ENCODE measurements at regions not wholly inside any gene's neighbourhood (a gene's known extent, or its start where the extent isn't known, plus 50 kb on each side); places are given as distances from the start of the nearest gene placed in this dataset.

DNA sequence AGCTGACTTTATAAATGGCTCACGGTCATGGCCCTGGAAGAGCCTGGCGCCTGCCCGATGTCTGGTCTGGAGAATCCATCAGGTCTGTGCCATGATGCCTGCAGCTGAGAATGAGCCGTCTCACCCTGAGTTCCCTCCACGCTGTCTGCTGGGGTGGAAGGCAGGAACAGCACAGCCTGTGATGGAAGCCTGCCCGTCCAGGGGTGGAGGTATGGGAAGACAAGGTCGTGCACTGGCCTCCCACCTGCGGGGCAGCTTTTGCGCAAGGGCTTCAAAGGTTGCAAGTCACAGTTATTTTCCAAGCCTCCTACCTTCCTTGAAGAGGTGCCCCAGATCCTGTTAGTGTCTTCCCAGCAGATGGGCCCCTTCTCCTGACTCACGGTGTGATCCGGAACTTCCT lies 275.5 kb downstream of the FAM43A start:
- Histone ChIP-seq H3K36me3 (ENCODE audit: insufficient read depth, low read length) (no peaks in the 10 kb centered on the region), H3K79me2 (ENCODE audit: insufficient read depth, low read length) (no peaks in the 10 kb centered on the region), H3K4me3 (ENCODE audit: low read length, poor library complexity, severe bottlenecking) (no peak overlapping the region), H3K4me1 (ENCODE audit: insufficient read depth, low read length, poor library complexity, severe bottlenecking) (no peaks in the 10 kb centered on the region), H3K27me3 (ENCODE audit: insufficient read depth, low read length, poor library complexity, severe bottlenecking) (no peaks in the 10 kb centered on the region), H3F3A (ENCODE audit: low read depth) (no peaks in the 10 kb centered on the region), H3K9me3 (ENCODE audit: insufficient read depth, low read depth, low read length) (no peaks in the 10 kb centered on the region), H3K9ac (ENCODE audit: low read depth, low read length, poor library complexity, severe bottlenecking) (no peak overlapping the region), H2AFZ (ENCODE audit: low read length) (no peak overlapping the region), H3K9me2 (replicated peaks; ENCODE audit: low read depth, low read length) (no peaks in the 10 kb centered on the region), H4K20me1 (ENCODE audit: insufficient read depth, low read length, poor library complexity, severe bottlenecking) (no peaks in the 10 kb centered on the region), H3K4me2 (ENCODE audit: low read depth, low read length, poor library complexity, severe bottlenecking) (no peak overlapping the region)
- no peak for TF ChIP-seq EZH2phosphoT487 (IDR thresholded peaks at IDR 0.05; ENCODE audit: borderline replicate concordance)
- TF ChIP-seq, protein P1, sequence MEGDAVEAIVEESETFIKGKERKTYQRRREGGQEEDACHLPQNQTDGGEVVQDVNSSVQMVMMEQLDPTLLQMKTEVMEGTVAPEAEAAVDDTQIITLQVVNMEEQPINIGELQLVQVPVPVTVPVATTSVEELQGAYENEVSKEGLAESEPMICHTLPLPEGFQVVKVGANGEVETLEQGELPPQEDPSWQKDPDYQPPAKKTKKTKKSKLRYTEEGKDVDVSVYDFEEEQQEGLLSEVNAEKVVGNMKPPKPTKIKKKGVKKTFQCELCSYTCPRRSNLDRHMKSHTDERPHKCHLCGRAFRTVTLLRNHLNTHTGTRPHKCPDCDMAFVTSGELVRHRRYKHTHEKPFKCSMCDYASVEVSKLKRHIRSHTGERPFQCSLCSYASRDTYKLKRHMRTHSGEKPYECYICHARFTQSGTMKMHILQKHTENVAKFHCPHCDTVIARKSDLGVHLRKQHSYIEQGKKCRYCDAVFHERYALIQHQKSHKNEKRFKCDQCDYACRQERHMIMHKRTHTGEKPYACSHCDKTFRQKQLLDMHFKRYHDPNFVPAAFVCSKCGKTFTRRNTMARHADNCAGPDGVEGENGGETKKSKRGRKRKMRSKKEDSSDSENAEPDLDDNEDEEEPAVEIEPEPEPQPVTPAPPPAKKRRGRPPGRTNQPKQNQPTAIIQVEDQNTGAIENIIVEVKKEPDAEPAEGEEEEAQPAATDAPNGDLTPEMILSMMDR (conservative IDR thresholded peaks at IDR 0.05; ENCODE audit: low read length), result no peak

- Histone ChIP-seq H3F3A (ENCODE audit: low read depth) (no peaks in the 10 kb centered on the region), H3K27me3 (ENCODE audit: insufficient read depth, low read length, poor library complexity, severe bottlenecking) (no peaks in the 10 kb centered on the region), H2AFZ (ENCODE audit: low read length) (no peak overlapping the region), H3K9me2 (replicated peaks; ENCODE audit: low read depth, low read length) (no peaks in the 10 kb centered on the region), H3K4me2 (ENCODE audit: low read depth, low read length, poor library complexity, severe bottlenecking) (no peak overlapping the region), H3K36me3 (ENCODE audit: insufficient read depth, low read length) (no peaks in the 10 kb centered on the region), H4K20me1 (ENCODE audit: insufficient read depth, low read length, poor library complexity, severe bottlenecking) (no peaks in the 10 kb centered on the region), H3K9me3 (ENCODE audit: insufficient read depth, low read depth, low read length) (no peaks in the 10 kb centered on the region), H3K9ac (ENCODE audit: low read depth, low read length, poor library complexity, severe bottlenecking) (no peak overlapping the region), H3K79me2 (ENCODE audit: insufficient read depth, low read length) (no peaks in the 10 kb centered on the region), H3K4me1 (ENCODE audit: insufficient read depth, low read length, poor library complexity, severe bottlenecking) (no peaks in the 10 kb centered on the region), H3K4me3 (ENCODE audit: low read length, poor library complexity, severe bottlenecking) (no peak overlapping the region)
- no peak for TF ChIP-seq EZH2phosphoT487 (IDR thresholded peaks at IDR 0.05; ENCODE audit: borderline replicate concordance)
Measured at GRCh38 chr3:194961571-194961970, 275.9 kb downstream of the FAM43A start.

- Histone ChIP-seq H3K9me3 (ENCODE audit: insufficient read depth, low read depth, low read length) (no peaks in the 10 kb centered on the region), H3K4me2 (ENCODE audit: low read depth, low read length, poor library complexity, severe bottlenecking) (no peak overlapping the region), H3K4me3 (ENCODE audit: low read length, poor library complexity, severe bottlenecking) (no peak overlapping the region), H3K36me3 (ENCODE audit: insufficient read depth, low read length) (no peaks in the 10 kb centered on the region), H4K20me1 (ENCODE audit: insufficient read depth, low read length, poor library complexity, severe bottlenecking) (no peaks in the 10 kb centered on the region), H3F3A (ENCODE audit: low read depth) (no peaks in the 10 kb centered on the region), H3K4me1 (ENCODE audit: insufficient read depth, low read length, poor library complexity, severe bottlenecking) (no peaks in the 10 kb centered on the region), H3K9ac (ENCODE audit: low read depth, low read length, poor library complexity, severe bottlenecking) (no peak overlapping the region), H2AFZ (ENCODE audit: low read length) (no peak overlapping the region), H3K79me2 (ENCODE audit: insufficient read depth, low read length) (no peaks in the 10 kb centered on the region), H3K27me3 (ENCODE audit: insufficient read depth, low read length, poor library complexity, severe bottlenecking) (no peaks in the 10 kb centered on the region), H3K9me2 (replicated peaks; ENCODE audit: low read depth, low read length) (no peaks in the 10 kb centered on the region)
- TF ChIP-seq, protein P1 (conservative IDR thresholded peaks at IDR 0.05; ENCODE audit: low read length), result no peak
- TF ChIP-seq EZH2phosphoT487 (IDR thresholded peaks at IDR 0.05; ENCODE audit: borderline replicate concordance), result no peak
Measured at GRCh38 chr3:194962056-194962455, 276.4 kb downstream of the FAM43A start.

- Histone ChIP-seq H3K4me2 (ENCODE audit: low read depth, low read length, poor library complexity, severe bottlenecking) (no peak overlapping the region), H3K36me3 (ENCODE audit: insufficient read depth, low read length) (no peaks in the 10 kb centered on the region), H3K9ac (ENCODE audit: low read depth, low read length, poor library complexity, severe bottlenecking) (no peak overlapping the region), H3F3A (ENCODE audit: low read depth) (no peaks in the 10 kb centered on the region), H3K9me2 (replicated peaks; ENCODE audit: low read depth, low read length) (no peaks in the 10 kb centered on the region), H2AFZ (ENCODE audit: low read length) (no peak overlapping the region), H3K27me3 (ENCODE audit: insufficient read depth, low read length, poor library complexity, severe bottlenecking) (no peaks in the 10 kb centered on the region), H3K4me1 (ENCODE audit: insufficient read depth, low read length, poor library complexity, severe bottlenecking) (no peaks in the 10 kb centered on the region), H4K20me1 (ENCODE audit: insufficient read depth, low read length, poor library complexity, severe bottlenecking) (no peaks in the 10 kb centered on the region), H3K79me2 (ENCODE audit: insufficient read depth, low read length) (no peaks in the 10 kb centered on the region), H3K9me3 (ENCODE audit: insufficient read depth, low read depth, low read length) (no peaks in the 10 kb centered on the region), H3K4me3 (ENCODE audit: low read length, poor library complexity, severe bottlenecking) (no peak overlapping the region)
- TF ChIP-seq, protein P1 (conservative IDR thresholded peaks at IDR 0.05; ENCODE audit: low read length), result no peak
- no peak for TF ChIP-seq EZH2phosphoT487 (IDR thresholded peaks at IDR 0.05; ENCODE audit: borderline replicate concordance)
Measured at GRCh38 chr3:194964809-194965208, 279.1 kb downstream of the FAM43A start.

Data from Loucy (cell line).